OCI-LY1 (cell line): ENCODE measurements at regions not wholly inside any gene's neighbourhood (a gene's known extent, or its start where the extent isn't known, plus 50 kb on each side); places are given as distances from the start of the nearest gene placed in this dataset.

Experiments
- H2AFZ ChIP-seq: fragments of 200-600 bp; sonication (generic), shearing (Covaris generic); 2 replicates; pipeline ENCODE4 v1.6.0; 2014; ENCODE audit warnings: antibody characterized with exemption, mild to moderate bottlenecking, low read length
- H3F3A ChIP-seq: fragments of 200-600 bp; sonication (generic), shearing (Covaris generic); 2 replicates; pipeline ENCODE4 v1.6.0; 2014; ENCODE audit warnings: mild to moderate bottlenecking, antibody characterized with exemption, low read length, moderate library complexity; ENCODE audit not compliant: insufficient read depth
- H3K27ac ChIP-seq: fragments of 200-600 bp; sonication (generic); 2 replicates; pipeline ENCODE4 v1.5.1; 2014; ENCODE audit warnings: low read length, mixed run types, mild to moderate bottlenecking, low read depth; ENCODE audit not compliant: poor library complexity, severe bottlenecking
- H3K27me3 ChIP-seq: fragments of 200-600 bp; sonication (generic); 2 replicates; pipeline ENCODE4 v1.6.0; 2014; ENCODE audit warnings: antibody characterized with exemption, mild to moderate bottlenecking, low read length, moderate library complexity; ENCODE audit not compliant: insufficient read depth
- H3K36me3 ChIP-seq: fragments of 200-600 bp; sonication (generic); 2 replicates; pipeline ENCODE4 v1.6.1; 2014; ENCODE audit warnings: mild to moderate bottlenecking, antibody characterized with exemption, low read length, moderate library complexity, mixed read lengths; ENCODE audit not compliant: insufficient read depth
- H3K4me1 ChIP-seq: fragments of 200-600 bp; sonication (generic); 2 replicates; pipeline ENCODE4 v1.5.1; 2014; ENCODE audit warnings: mild to moderate bottlenecking, low read length, moderate library complexity; ENCODE audit not compliant: insufficient read depth, severe bottlenecking
- H3K4me2 ChIP-seq: fragments of 200-600 bp; sonication (generic), shearing (Covaris generic); 2 replicates; pipeline ENCODE4 v1.6.1; 2014; ENCODE audit warnings: low read length
- H3K4me3 ChIP-seq: fragments of 200-600 bp; sonication (generic); 2 replicates; pipeline ENCODE4 v1.5.1; 2014; ENCODE audit warnings: low read length, low read depth, mild to moderate bottlenecking, mixed read lengths; ENCODE audit not compliant: poor library complexity, severe bottlenecking
- H3K79me2 ChIP-seq: fragments of 200-600 bp; shearing (Covaris generic); 2 replicates; pipeline ENCODE4 v1.6.1; 2016; ENCODE audit warnings: mixed run types, low read length, mixed read lengths; ENCODE audit not compliant: insufficient read depth
- H3K9ac ChIP-seq: fragments of 200-600 bp; sonication (generic), shearing (Covaris generic); 2 replicates; pipeline ENCODE4 v1.6.1; 2014; ENCODE audit warnings: mild to moderate bottlenecking, low read length, mixed read lengths
- H3K9me2 ChIP-seq: fragments of 200-600 bp; sonication (generic), shearing (Covaris generic); 2 replicates; pipeline ENCODE4 v1.6.1; 2014; ENCODE audit warnings: low read depth, mild to moderate bottlenecking, low read length, mixed read lengths
- H3K9me3 ChIP-seq: fragments of 200-600 bp; shearing (Covaris generic); 2 replicates; pipeline ENCODE4 v1.6.1; 2014; ENCODE audit warnings: low read length, mixed read lengths
- H4K20me1 ChIP-seq: fragments of 200-600 bp; sonication (generic), shearing (Covaris generic); 2 replicates; pipeline ENCODE4 v1.6.0; 2016; ENCODE audit warnings: mild to moderate bottlenecking, low read length; ENCODE audit not compliant: insufficient read depth
- EZH2 ChIP-seq: fragments of 200-600 bp; sonication (generic), shearing (Covaris generic); IDR thresholded peaks from 2 replicates; pipeline ENCODE4 v1.8.0; 2017; ENCODE audit warnings: borderline replicate concordance, mixed run types, mild to moderate bottlenecking, antibody characterized with exemption, low read length, moderate library complexity, mixed read lengths
- TF ChIP-seq, protein P1 (sequence below): fragments of 200-600 bp; sonication (generic), shearing (Covaris generic); IDR thresholded peaks from 2 replicates; pipeline ENCODE4 v1.5.1; 2017; ENCODE audit warnings: mild to moderate bottlenecking, antibody characterized with exemption, low read length, moderate library complexity, mixed read lengths

DNA sequence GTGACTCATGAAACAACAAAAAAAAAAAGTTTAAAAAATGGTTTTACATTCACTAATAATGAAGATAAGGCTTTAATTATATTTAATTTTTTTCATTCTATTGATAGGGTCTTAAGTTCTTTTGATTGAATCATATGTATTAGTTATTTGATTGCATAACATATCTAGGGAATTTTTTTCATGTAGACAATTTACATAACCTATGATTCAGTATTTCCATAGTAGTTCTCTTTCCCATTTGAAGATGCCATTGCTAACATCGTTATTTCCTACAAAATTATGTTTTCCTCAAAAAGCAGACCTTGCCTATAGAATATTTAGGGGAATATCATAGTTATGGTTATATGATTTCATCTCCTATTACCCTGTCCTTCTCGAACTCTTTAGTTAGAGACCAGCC is 463.4 kb downstream of the TFAP2B start:
- Histone ChIP-seq H3K4me2 (no peak overlapping the region), H3F3A (no peaks in the 10 kb centered on the region), H3K4me1 (no peaks in the 10 kb centered on the region), H2AFZ (no peak overlapping the region), H3K27me3 (no peaks in the 10 kb centered on the region), H4K20me1 (no peaks in the 10 kb centered on the region), H3K4me3 (no peak overlapping the region), H3K36me3 (no peaks in the 10 kb centered on the region), H3K9me2 (no peaks in the 10 kb centered on the region), H3K27ac (no peak overlapping the region), H3K9me3 (no peaks in the 10 kb centered on the region), H3K79me2 (no peaks in the 10 kb centered on the region), H3K9ac (no peak overlapping the region)
- TF ChIP-seq EZH2: no peak
- TF ChIP-seq, protein P1, sequence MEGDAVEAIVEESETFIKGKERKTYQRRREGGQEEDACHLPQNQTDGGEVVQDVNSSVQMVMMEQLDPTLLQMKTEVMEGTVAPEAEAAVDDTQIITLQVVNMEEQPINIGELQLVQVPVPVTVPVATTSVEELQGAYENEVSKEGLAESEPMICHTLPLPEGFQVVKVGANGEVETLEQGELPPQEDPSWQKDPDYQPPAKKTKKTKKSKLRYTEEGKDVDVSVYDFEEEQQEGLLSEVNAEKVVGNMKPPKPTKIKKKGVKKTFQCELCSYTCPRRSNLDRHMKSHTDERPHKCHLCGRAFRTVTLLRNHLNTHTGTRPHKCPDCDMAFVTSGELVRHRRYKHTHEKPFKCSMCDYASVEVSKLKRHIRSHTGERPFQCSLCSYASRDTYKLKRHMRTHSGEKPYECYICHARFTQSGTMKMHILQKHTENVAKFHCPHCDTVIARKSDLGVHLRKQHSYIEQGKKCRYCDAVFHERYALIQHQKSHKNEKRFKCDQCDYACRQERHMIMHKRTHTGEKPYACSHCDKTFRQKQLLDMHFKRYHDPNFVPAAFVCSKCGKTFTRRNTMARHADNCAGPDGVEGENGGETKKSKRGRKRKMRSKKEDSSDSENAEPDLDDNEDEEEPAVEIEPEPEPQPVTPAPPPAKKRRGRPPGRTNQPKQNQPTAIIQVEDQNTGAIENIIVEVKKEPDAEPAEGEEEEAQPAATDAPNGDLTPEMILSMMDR: no peak

DNA sequence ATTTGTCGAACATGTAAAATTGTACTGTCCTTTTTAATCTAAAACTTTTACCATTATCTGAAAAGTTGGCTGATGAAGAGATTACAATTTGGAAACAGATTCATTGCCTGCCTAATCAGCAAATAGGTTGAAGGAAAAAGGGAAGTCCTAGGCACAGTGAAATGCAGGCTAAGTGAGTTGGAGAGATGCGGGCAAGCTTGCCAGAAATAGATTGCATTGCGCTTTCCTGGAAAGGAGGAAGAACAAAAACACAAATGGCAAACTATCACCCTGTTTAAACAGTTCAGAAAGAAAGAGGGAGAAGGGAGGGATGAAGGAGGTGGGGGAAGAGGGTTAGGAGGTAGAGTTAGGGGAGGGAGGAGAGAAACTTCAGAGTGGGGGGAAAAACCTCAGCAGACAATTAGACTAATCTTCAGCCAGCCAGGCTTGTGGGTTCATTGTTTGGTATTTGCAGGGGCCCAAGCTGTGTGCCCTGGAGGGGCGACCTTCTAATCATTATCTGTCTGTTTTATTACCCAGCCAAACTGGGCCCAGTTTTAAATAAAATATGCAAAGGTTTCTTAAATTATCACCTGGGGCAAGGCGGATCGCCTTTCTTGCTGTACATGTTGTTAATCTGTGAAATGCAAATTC is 465.2 kb downstream of the TFAP2B start:
- H3K36me3 ChIP-seq: no peaks in the 10 kb centered on the region
- TF ChIP-seq, protein P1: no peak
- H3K9ac ChIP-seq: no peak overlapping the region
- H3K9me3 ChIP-seq: no peaks in the 10 kb centered on the region
- H3K27me3 ChIP-seq: no peaks in the 10 kb centered on the region
- no peak overlapping the region for H3K4me2 ChIP-seq
- H3K4me1 ChIP-seq: no peaks in the 10 kb centered on the region
- H4K20me1 ChIP-seq: no peaks in the 10 kb centered on the region
- H2AFZ ChIP-seq: no peak overlapping the region
- no peak overlapping the region for H3K4me3 ChIP-seq
- no peaks in the 10 kb centered on the region for H3F3A ChIP-seq
- H3K9me2 ChIP-seq: no peaks in the 10 kb centered on the region
- H3K27ac ChIP-seq: no peak overlapping the region
- no peaks in the 10 kb centered on the region for H3K79me2 ChIP-seq

DNA sequence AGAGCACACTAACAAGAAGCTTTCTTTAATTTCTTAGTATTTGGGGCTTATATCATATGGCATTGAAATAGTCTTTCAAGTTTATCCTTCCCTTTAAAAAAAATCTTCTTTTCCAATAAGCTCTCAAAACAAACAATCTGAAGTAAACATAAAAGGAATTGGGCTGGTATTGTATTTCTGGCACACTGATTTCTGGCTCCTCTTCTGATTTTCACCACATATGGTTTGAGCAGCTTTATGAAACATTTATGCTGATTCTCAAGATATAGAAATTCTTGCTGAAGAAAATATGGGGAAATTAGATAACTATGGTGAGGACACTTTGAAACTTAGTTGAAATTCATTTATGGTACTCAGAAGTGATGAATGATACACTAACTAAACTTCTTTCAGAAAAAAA is 467.2 kb downstream of the TFAP2B start:
- Histone ChIP-seq H3K9ac (no peak overlapping the region), H2AFZ (no peak overlapping the region), H4K20me1 (no peaks in the 10 kb centered on the region), H3K79me2 (no peaks in the 10 kb centered on the region), H3K4me3 (no peak overlapping the region), H3K9me3 (no peaks in the 10 kb centered on the region), H3K36me3 (no peaks in the 10 kb centered on the region), H3K27me3 (no peaks in the 10 kb centered on the region), H3K9me2 (no peaks in the 10 kb centered on the region), H3K27ac (no peak overlapping the region), H3K4me1 (no peaks in the 10 kb centered on the region), H3F3A (no peaks in the 10 kb centered on the region), H3K4me2 (no peak overlapping the region)
- no peak for TF ChIP-seq EZH2
- TF ChIP-seq, protein P1: no peak
